ENCODE measurements at regions not wholly inside any gene's neighbourhood (a gene's known extent, or its start where the extent isn't known, plus 50 kb on each side); places are given as distances from the start of the nearest gene placed in this dataset.
"Not testable (repeated sequence)": the region's sequence is repeated elsewhere in the genome, so short reads cannot be mapped to it uniquely, and the experiment has no call there.

DNA sequence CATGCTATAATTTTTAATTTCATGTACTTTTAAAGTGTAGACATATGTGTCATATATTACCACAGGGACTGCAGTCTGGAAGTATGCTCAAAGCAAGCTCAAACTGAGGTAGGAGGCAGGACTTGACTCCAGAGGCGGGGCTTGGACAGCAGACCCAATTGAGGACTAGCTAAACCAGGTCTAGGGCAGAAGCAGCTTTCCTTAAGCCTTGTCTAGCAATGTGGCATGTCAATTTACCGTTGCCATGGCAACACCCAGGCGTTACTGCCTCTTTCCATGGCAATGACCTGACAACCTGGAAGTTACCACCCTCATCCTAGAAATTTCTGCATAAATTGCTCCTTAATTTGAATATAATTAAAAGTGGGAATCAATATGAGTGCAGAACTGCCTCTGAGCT lies 249.2 kb upstream of the CXorf66 start:
- POLR2A ChIA-PET (ENCODE audit: partially characterized antibody); H3K27ac ChIP-seq (ENCODE audit: low read depth, low read length); H3K4me1 Mint-ChIP-seq; H3K9me3 Mint-ChIP-seq; H3K4me3 Mint-ChIP-seq; H3K27me3 ChIP-seq (ENCODE audit: insufficient read depth, low read length); H3K36me3 ChIP-seq (ENCODE audit: insufficient read depth, low read length); H3K4me3 ChIP-seq (ENCODE audit: low read length in 2 of 2); CTCF ChIA-PET (ENCODE audit: partially characterized antibody); H3K27ac Mint-ChIP-seq; H3K9me3 ChIP-seq (ENCODE audit: control insufficient read depth in 1 of 2, low read length in 2 of 2); DNase-seq; H3K27me3 Mint-ChIP-seq; H3K36me3 Mint-ChIP-seq; intact Hi-C loops (cut with micrococcal nuclease); H3K4me1 ChIP-seq (ENCODE audit: insufficient read depth, low read length): not testable (repeated sequence)

- Mint-ChIP-seq H3K4me1 (no peaks in the 10 kb centered on the region), H3K4me3 (no peak overlapping the region), H3K36me3 (no peaks in the 10 kb centered on the region), H3K9me3 (peaks cover 0 to 2% (median 0%) of the 10 kb centered on the region in 8 donors), H3K27me3 (no peaks in the 10 kb centered on the region), H3K27ac (no peak overlapping the region)
- POLR2A ChIA-PET (ENCODE audit: partially characterized antibody), result no interaction called here
- intact Hi-C loops (cut with micrococcal nuclease), result no loop called here
- CTCF ChIA-PET (ENCODE audit: partially characterized antibody), result no interaction called here
- Histone ChIP-seq H3K27me3 (ENCODE audit: insufficient read depth, low read length) (no peaks in the 10 kb centered on the region), H3K4me3 (ENCODE audit: low read length in 2 of 2) (no peak overlapping the region), H3K9me3 (ENCODE audit: control insufficient read depth in 1 of 2, low read length in 2 of 2) (no peaks in the 10 kb centered on the region), H3K36me3 (ENCODE audit: insufficient read depth, low read length) (no peaks in the 10 kb centered on the region), H3K27ac (ENCODE audit: low read depth, low read length) (no peak overlapping the region), H3K4me1 (ENCODE audit: insufficient read depth, low read length) (no peaks in the 10 kb centered on the region)
- DNase-seq, result no peak
These were observed 241.3 kb upstream of the CXorf66 start for GRCh38 chrX:140206657-140207056.

GRCh38 chrX:140190441-140191108 lies 225.3 kb upstream of the CXorf66 start:
- H3K4me1 Mint-ChIP-seq, result no peaks in the 10 kb centered on the region
- H3K27me3 Mint-ChIP-seq, result no peaks in the 10 kb centered on the region
- Histone ChIP-seq H3K27me3 (ENCODE audit: insufficient read depth, low read length) (no peaks in the 10 kb centered on the region), H3K36me3 (ENCODE audit: insufficient read depth, low read length) (no peaks in the 10 kb centered on the region), H3K27ac (ENCODE audit: low read depth, low read length) (no peak overlapping the region), H3K4me3 (ENCODE audit: low read length in 2 of 2) (no peak overlapping the region), H3K9me3 (ENCODE audit: control insufficient read depth in 1 of 2, low read length in 2 of 2) (no peaks in the 10 kb centered on the region), H3K4me1 (ENCODE audit: insufficient read depth, low read length) (no peaks in the 10 kb centered on the region)
- DNase-seq, result no peak
- H3K27ac Mint-ChIP-seq, result no peak overlapping the region
- ChIA-PET POLR2A (ENCODE audit: partially characterized antibody) (no interaction called here), CTCF (ENCODE audit: partially characterized antibody) (no interaction called here)
- intact Hi-C loops (cut with micrococcal nuclease), result no loop called here
- no peaks in the 10 kb centered on the region for H3K36me3 Mint-ChIP-seq
- no peaks in the 10 kb centered on the region for H3K9me3 Mint-ChIP-seq
- no peak overlapping the region for H3K4me3 Mint-ChIP-seq

DNA sequence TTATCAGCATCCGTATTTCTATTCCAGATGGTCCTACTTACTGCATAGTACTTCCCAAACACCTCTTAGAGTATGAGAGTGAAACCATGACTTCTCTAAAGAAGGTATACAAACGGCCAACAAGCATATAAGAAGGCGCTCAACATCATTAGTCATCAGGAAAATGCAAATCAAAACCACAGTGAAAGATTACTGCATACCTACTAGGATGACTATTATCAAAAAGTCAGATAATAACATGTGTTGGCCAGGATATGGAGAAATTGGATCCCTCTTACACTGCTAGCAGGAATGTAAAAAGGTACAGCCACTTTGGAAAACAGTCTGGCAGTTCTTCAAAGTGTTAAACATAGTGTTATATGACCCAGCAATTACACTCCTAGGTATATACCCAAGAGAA lies 215.3 kb upstream of the CXorf66 start:
- H3K4me1 ChIP-seq (ENCODE audit: insufficient read depth, low read length), result no peaks in the 10 kb centered on the region
- Mint-ChIP-seq H3K4me1 (no peaks in the 10 kb centered on the region), H3K9me3 (no peaks in the 10 kb centered on the region), H3K27me3 (no peaks in the 10 kb centered on the region), H3K36me3 (no peaks in the 10 kb centered on the region), H3K4me3 (no peak overlapping the region), H3K27ac (no peak overlapping the region)
- H3K36me3 ChIP-seq (ENCODE audit: insufficient read depth, low read length), result no peaks in the 10 kb centered on the region
- no peak overlapping the region for H3K4me3 ChIP-seq (ENCODE audit: low read length in 2 of 2)
- ChIA-PET CTCF (ENCODE audit: partially characterized antibody) (no interaction called here), POLR2A (ENCODE audit: partially characterized antibody) (no interaction called here)
- no peaks in the 10 kb centered on the region for H3K27me3 ChIP-seq (ENCODE audit: insufficient read depth, low read length)
- H3K9me3 ChIP-seq (ENCODE audit: control insufficient read depth in 1 of 2, low read length in 2 of 2), result no peaks in the 10 kb centered on the region
- no peak for DNase-seq
- intact Hi-C loops (cut with micrococcal nuclease), result no loop called here
- no peak overlapping the region for H3K27ac ChIP-seq (ENCODE audit: low read depth, low read length)

GRCh38 chrX:140177821-140178220 lies 212.5 kb upstream of the CXorf66 start:
- Histone ChIP-seq H3K9me3 (ENCODE audit: control insufficient read depth in 1 of 2, low read length in 2 of 2) (no peaks in the 10 kb centered on the region), H3K36me3 (ENCODE audit: insufficient read depth, low read length) (no peaks in the 10 kb centered on the region), H3K27me3 (ENCODE audit: insufficient read depth, low read length) (no peaks in the 10 kb centered on the region), H3K27ac (ENCODE audit: low read depth, low read length) (no peak overlapping the region), H3K4me1 (ENCODE audit: insufficient read depth, low read length) (no peaks in the 10 kb centered on the region), H3K4me3 (ENCODE audit: low read length in 2 of 2) (no peak overlapping the region)
- DNase-seq, result no peak
- Mint-ChIP-seq H3K4me3 (no peak overlapping the region), H3K27me3 (no peaks in the 10 kb centered on the region), H3K4me1 (no peaks in the 10 kb centered on the region), H3K27ac (no peak overlapping the region), H3K9me3 (no peaks in the 10 kb centered on the region), H3K36me3 (no peaks in the 10 kb centered on the region)
- intact Hi-C loops (cut with micrococcal nuclease), result no loop called here
- ChIA-PET POLR2A (ENCODE audit: partially characterized antibody) (no interaction called here), CTCF (ENCODE audit: partially characterized antibody) (no interaction called here)

DNA sequence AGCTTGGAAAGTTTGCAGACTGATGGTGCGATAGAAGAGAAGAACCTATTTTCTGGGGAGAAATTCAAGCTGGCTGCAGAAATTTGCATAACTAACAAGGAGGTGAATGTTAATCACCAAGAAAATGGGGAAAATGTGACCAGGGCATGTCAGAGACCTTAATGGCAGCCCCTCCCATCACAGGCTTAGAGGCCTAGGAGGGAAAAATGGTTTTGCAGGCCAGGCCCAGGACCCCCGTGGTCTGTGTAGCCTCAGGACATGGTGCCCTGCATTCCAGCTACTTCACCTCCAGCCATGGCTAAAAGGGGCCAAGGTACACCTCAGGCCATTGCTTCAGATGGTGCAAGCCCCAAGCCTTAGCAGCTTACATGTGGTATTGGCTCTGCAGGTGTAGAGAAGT lies 207.1 kb upstream of the CXorf66 start:
- no peak for DNase-seq
- CTCF ChIA-PET (ENCODE audit: partially characterized antibody), result no interaction called here
- no peaks in the 10 kb centered on the region for H3K27me3 Mint-ChIP-seq
- intact Hi-C loops (cut with micrococcal nuclease), result no loop called here
- POLR2A ChIA-PET (ENCODE audit: partially characterized antibody), result no interaction called here
- no peaks in the 10 kb centered on the region for H3K36me3 Mint-ChIP-seq
- no peak overlapping the region for H3K4me3 Mint-ChIP-seq
- Histone ChIP-seq H3K27me3 (ENCODE audit: insufficient read depth, low read length) (no peaks in the 10 kb centered on the region), H3K4me3 (ENCODE audit: low read length in 2 of 2) (no peak overlapping the region), H3K9me3 (ENCODE audit: control insufficient read depth in 1 of 2, low read length in 2 of 2) (no peaks in the 10 kb centered on the region), H3K27ac (ENCODE audit: low read depth, low read length) (no peak overlapping the region), H3K36me3 (ENCODE audit: insufficient read depth, low read length) (no peaks in the 10 kb centered on the region), H3K4me1 (ENCODE audit: insufficient read depth, low read length) (no peaks in the 10 kb centered on the region)
- H3K4me1 Mint-ChIP-seq, result no peaks in the 10 kb centered on the region
- H3K9me3 Mint-ChIP-seq, result peaks cover 0 to 6% (median 0%) of the 10 kb centered on the region in 8 donors
- no peak overlapping the region for H3K27ac Mint-ChIP-seq

- Histone ChIP-seq H3K9me3 (ENCODE audit: control insufficient read depth in 1 of 2, low read length in 2 of 2) (no peaks in the 10 kb centered on the region), H3K27me3 (ENCODE audit: insufficient read depth, low read length) (no peaks in the 10 kb centered on the region), H3K4me1 (ENCODE audit: insufficient read depth, low read length) (no peaks in the 10 kb centered on the region), H3K36me3 (ENCODE audit: insufficient read depth, low read length) (no peaks in the 10 kb centered on the region), H3K4me3 (ENCODE audit: low read length in 2 of 2) (no peak overlapping the region), H3K27ac (ENCODE audit: low read depth, low read length) (no peak overlapping the region)
- CTCF ChIA-PET (ENCODE audit: partially characterized antibody), result interaction anchor here (0.6 kb wide), 1 partner anchor 114 kb away, joined by 3 read pairs; no protein-coding TSS in a partner anchor
- intact Hi-C loops (cut with micrococcal nuclease), result no loop called here
- H3K27me3 Mint-ChIP-seq, result no peaks in the 10 kb centered on the region
- H3K4me1 Mint-ChIP-seq, result no peaks in the 10 kb centered on the region
- POLR2A ChIA-PET (ENCODE audit: partially characterized antibody), result no interaction called here
- H3K9me3 Mint-ChIP-seq, result peaks cover 0 to 6% (median 0%) of the 10 kb centered on the region in 8 donors
- no peak overlapping the region for H3K4me3 Mint-ChIP-seq
- DNase-seq, result no peak
- H3K27ac Mint-ChIP-seq, result no peak overlapping the region
- no peaks in the 10 kb centered on the region for H3K36me3 Mint-ChIP-seq
These were observed 202.2 kb upstream of the CXorf66 start for GRCh38 chrX:140167551-140167950.

DNA sequence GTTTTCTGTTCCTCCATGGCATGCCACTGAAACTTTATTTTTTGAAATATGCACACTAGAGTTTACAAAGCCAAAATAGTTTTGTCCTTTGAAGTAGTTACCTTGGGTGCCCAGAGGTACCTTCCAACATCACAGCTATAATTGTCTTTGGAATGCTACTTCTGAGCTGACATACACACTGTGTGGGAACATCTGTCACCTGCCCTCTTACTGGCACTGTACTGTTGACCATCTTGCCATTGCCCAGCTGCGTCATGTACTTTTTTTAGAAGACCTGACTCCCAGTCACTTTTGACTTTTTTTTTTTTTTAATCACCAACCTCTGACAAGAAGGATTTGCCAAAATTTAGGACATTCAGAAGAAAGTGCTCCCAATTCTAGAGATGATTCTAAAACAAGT lies 200.5 kb upstream of the CXorf66 start:
- Mint-ChIP-seq H3K27me3 (no peaks in the 10 kb centered on the region), H3K36me3 (no peaks in the 10 kb centered on the region), H3K9me3 (no peaks in the 10 kb centered on the region), H3K4me1 (no peaks in the 10 kb centered on the region), H3K27ac (no peak overlapping the region), H3K4me3 (no peak overlapping the region)
- no peak for DNase-seq
- ChIA-PET CTCF (ENCODE audit: partially characterized antibody) (no interaction called here), POLR2A (ENCODE audit: partially characterized antibody) (no interaction called here)
- H3K4me1 ChIP-seq (ENCODE audit: insufficient read depth, low read length), result no peaks in the 10 kb centered on the region
- no peaks in the 10 kb centered on the region for H3K36me3 ChIP-seq (ENCODE audit: insufficient read depth, low read length)
- H3K9me3 ChIP-seq (ENCODE audit: control insufficient read depth in 1 of 2, low read length in 2 of 2), result no peaks in the 10 kb centered on the region
- H3K4me3 ChIP-seq (ENCODE audit: low read length in 2 of 2), result no peak overlapping the region
- H3K27ac ChIP-seq (ENCODE audit: low read depth, low read length), result no peak overlapping the region
- no peaks in the 10 kb centered on the region for H3K27me3 ChIP-seq (ENCODE audit: insufficient read depth, low read length)
- intact Hi-C loops (cut with micrococcal nuclease), result no loop called here

Data from CD4-positive, alpha-beta memory T cell (primary cell).